ENCODE measurements at regions not wholly inside any gene's neighbourhood (a gene's known extent, or its start where the extent isn't known, plus 50 kb on each side); places are given as distances from the start of the nearest gene placed in this dataset.

GRCh38 chr10:100664316-100665149 is 80.8 kb upstream of the PAX2 start:
- TF ChIP-seq, protein P1, sequence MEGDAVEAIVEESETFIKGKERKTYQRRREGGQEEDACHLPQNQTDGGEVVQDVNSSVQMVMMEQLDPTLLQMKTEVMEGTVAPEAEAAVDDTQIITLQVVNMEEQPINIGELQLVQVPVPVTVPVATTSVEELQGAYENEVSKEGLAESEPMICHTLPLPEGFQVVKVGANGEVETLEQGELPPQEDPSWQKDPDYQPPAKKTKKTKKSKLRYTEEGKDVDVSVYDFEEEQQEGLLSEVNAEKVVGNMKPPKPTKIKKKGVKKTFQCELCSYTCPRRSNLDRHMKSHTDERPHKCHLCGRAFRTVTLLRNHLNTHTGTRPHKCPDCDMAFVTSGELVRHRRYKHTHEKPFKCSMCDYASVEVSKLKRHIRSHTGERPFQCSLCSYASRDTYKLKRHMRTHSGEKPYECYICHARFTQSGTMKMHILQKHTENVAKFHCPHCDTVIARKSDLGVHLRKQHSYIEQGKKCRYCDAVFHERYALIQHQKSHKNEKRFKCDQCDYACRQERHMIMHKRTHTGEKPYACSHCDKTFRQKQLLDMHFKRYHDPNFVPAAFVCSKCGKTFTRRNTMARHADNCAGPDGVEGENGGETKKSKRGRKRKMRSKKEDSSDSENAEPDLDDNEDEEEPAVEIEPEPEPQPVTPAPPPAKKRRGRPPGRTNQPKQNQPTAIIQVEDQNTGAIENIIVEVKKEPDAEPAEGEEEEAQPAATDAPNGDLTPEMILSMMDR (IDR thresholded peaks at IDR 0.05; ENCODE audit: insufficient read depth, low read length, poor library complexity, severe bottlenecking) = no peak
- no peak for TF ChIP-seq EZH2phosphoT487 (conservative IDR thresholded peaks at IDR 0.05; ENCODE audit: low read length)
